ENCODE measurements at regions not wholly inside any gene's neighbourhood (a gene's known extent, or its start where the extent isn't known, plus 50 kb on each side); places are given as distances from the start of the nearest gene placed in this dataset.
A peak's percentile ranks its signal among the peaks of the same experiment; 100 is the strongest.

DNA sequence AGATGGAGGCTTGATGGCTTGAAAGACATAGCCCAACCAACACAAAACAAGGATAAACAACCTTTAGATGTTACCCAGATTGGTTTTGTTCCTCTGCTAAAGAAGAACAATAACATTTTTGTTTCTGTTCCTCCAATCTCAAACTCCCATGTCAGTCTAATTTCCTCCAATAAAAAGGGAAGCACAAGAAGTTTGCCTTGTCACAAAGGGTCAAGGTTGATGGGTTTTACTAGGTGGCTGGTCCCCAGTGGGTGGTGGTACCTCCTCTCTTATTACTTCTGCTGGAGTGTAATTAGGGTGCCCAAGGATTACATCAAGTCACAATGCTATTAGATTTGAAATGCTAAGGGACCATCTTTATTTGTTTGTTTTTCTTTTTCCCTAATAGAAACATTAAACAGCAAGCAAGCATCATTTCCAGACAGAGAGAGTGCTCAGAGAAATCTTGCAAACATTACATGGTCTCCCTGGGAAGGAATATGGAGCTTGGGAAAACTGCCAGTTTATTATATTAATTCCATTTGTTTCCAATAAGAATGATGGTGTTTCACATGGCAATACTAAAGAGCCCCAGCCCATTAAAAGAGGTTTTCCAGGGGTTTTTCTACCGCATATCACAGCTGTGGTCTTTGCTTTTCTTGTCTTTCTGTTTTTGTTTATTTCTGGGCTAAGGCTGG, 78.3 kb upstream of the AOAH start:
- DNase-seq (ENCODE audit: extremely low spot score, unreplicated experiment) = no peak
- H3K27me3 Mint-ChIP-seq = no peaks in the 10 kb centered on the region
- no peaks in the 10 kb centered on the region for H3K9me3 Mint-ChIP-seq
- H3K4me3 Mint-ChIP-seq = no peak overlapping the region
- H3K27ac Mint-ChIP-seq = no peak overlapping the region
- H3K36me3 Mint-ChIP-seq = no peaks in the 10 kb centered on the region
- TF ChIP-seq, protein P1, sequence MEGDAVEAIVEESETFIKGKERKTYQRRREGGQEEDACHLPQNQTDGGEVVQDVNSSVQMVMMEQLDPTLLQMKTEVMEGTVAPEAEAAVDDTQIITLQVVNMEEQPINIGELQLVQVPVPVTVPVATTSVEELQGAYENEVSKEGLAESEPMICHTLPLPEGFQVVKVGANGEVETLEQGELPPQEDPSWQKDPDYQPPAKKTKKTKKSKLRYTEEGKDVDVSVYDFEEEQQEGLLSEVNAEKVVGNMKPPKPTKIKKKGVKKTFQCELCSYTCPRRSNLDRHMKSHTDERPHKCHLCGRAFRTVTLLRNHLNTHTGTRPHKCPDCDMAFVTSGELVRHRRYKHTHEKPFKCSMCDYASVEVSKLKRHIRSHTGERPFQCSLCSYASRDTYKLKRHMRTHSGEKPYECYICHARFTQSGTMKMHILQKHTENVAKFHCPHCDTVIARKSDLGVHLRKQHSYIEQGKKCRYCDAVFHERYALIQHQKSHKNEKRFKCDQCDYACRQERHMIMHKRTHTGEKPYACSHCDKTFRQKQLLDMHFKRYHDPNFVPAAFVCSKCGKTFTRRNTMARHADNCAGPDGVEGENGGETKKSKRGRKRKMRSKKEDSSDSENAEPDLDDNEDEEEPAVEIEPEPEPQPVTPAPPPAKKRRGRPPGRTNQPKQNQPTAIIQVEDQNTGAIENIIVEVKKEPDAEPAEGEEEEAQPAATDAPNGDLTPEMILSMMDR (conservative IDR thresholded peaks at IDR 0.05) = no peak
- peaks cover 12% of the 10 kb centered on the region for H3K4me1 Mint-ChIP-seq (ENCODE audit: unreplicated experiment)

DNA sequence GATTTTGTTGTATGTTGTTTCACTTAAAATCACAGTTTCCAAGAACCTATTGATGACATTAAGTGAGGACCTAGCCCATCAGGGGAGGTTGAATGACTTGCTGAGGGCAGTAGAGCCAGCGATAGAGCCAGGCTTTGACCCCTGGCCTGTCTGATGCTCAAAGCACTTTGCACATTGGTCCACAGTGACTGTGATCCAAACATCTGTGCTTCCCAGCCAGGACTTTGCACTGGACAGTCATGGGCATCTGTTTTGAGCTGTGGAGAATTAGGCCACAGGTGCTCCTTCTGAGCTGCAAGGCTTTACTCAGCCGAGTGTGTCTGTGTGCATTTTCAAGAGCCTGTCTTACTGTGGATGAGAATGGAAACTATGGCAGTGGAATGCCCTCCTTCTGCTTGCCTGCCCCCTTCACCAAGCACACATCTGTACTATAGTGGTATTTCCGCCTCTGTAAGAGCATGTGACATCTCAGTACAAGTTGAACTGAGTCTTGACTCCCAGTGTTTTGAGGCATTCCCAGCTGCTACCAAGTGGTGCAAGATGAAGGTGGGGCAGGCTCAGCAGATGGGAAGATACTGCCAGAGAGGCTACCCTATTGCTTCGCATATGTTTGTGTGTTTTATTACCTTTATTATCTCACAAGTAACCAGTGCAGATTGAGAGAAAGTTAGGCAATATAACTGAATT, 72.7 kb upstream of the AOAH start:
- H3K4me1 Mint-ChIP-seq (ENCODE audit: unreplicated experiment) = peaks cover 15% of the 10 kb centered on the region
- H3K27ac Mint-ChIP-seq = no peak overlapping the region

DNA sequence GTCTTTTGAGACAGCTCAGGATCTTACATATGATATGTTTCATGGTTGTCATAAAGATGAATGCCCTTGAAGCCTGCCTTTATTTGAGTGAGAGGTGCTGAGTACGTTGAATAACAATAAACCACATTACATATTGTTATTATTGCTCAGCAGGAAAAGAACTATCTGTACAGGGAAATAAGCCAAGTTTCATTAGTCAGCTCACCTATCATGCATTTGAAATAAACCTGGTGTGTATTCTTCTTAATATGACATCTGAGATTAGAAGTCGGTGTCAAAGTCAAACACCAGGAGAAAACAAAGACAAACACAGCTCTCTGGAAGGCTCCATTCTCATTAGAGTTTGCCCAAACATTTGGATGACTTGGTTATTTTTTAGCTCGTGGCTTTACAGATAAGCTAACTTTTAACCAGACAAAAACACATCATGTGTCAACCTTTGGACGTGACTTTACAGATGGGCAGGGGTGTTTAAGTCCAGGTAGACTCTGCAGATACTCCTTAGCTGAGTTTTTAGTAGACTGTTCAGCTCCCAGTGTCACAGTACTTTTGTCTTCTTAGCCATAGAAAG, 71.2 kb upstream of the AOAH start:
- DNase-seq (ENCODE audit: extremely low spot score, unreplicated experiment) = no peak
- no peak overlapping the region for H3K27ac Mint-ChIP-seq
- peaks cover 19% of the 10 kb centered on the region for H3K4me1 Mint-ChIP-seq (ENCODE audit: unreplicated experiment)
- H3K36me3 Mint-ChIP-seq = no peaks in the 10 kb centered on the region
- TF ChIP-seq, protein P1 (conservative IDR thresholded peaks at IDR 0.05) = no peak
- H3K9me3 Mint-ChIP-seq = no peaks in the 10 kb centered on the region
- peak overlapping the region; percentile 6 for H3K4me3 Mint-ChIP-seq
- H3K27me3 Mint-ChIP-seq = no peaks in the 10 kb centered on the region

More for the DNA sequence above, 72.7 kb upstream of the AOAH start:
- TF ChIP-seq, protein P1 (conservative IDR thresholded peaks at IDR 0.05) = no peak
- Mint-ChIP-seq H3K4me3 (no peak overlapping the region), H3K36me3 (no peaks in the 10 kb centered on the region), H3K9me3 (no peaks in the 10 kb centered on the region), H3K27me3 (no peaks in the 10 kb centered on the region)
- no peak for DNase-seq (ENCODE audit: extremely low spot score, unreplicated experiment)

DNA sequence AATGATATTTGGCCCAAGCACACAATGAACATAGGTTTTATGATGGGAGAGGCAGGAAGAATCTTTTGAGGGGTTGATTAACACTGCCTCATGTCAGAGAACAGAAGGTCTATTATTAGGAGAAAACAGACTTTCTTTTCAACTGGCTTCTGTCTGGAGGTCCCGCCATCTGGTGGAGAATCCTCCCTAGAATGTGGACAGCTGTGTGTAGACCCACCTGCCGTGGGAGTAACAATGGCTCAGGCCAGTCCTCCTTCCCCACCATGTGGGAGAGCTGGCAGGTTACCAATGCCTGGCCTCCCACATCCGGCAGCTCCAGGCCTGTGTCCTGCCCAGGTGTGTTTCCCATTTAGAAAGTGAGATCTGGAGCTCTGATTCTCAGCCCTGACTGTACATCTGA, 70.4 kb upstream of the AOAH start:
- no peak for DNase-seq (ENCODE audit: extremely low spot score, unreplicated experiment)

DNA sequence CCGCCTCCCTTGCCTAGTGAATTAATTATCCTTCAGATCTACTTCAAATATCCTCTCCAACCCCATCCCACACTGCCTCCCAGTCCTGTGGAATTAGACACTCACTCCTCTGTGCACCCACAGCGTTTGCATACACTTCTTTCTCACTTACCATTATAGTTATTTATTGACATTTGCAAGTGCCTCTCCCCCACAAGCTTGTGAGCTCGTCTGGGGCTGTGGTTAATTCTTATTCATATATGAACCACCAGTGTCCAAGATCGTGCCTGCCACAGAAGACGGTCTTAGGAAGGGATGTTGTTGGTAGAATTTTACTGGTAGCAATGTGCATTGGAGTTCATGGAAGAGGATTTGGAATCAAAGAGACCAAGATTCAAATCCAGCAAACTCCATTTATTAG, 68.1 kb upstream of the AOAH start:
- H3K27me3 Mint-ChIP-seq = no peaks in the 10 kb centered on the region
- no peaks in the 10 kb centered on the region for H3K9me3 Mint-ChIP-seq
- no peaks in the 10 kb centered on the region for H3K36me3 Mint-ChIP-seq
- no peak for DNase-seq (ENCODE audit: extremely low spot score, unreplicated experiment)
- H3K4me1 Mint-ChIP-seq (ENCODE audit: unreplicated experiment) = peaks cover 21% of the 10 kb centered on the region
- H3K27ac Mint-ChIP-seq = no peak overlapping the region
- TF ChIP-seq, protein P1 (conservative IDR thresholded peaks at IDR 0.05) = no peak
- H3K4me3 Mint-ChIP-seq = no peak overlapping the region

More for the DNA sequence above, 70.4 kb upstream of the AOAH start:
- Mint-ChIP-seq H3K27me3 (no peaks in the 10 kb centered on the region), H3K4me3 (no peak overlapping the region), H3K4me1 (ENCODE audit: unreplicated experiment) (peaks cover 21% of the 10 kb centered on the region), H3K9me3 (no peaks in the 10 kb centered on the region), H3K36me3 (no peaks in the 10 kb centered on the region), H3K27ac (no peak overlapping the region)
- TF ChIP-seq, protein P1 (conservative IDR thresholded peaks at IDR 0.05) = no peak

Measured in type B pancreatic cell (in vitro differentiated cells).